Erythroblast (primary cell): ENCODE measurements at regions not wholly inside any gene's neighbourhood (a gene's known extent, or its start where the extent isn't known, plus 50 kb on each side); places are given as distances from the start of the nearest gene placed in this dataset.
"Not testable (repeated sequence)": the region's sequence is repeated elsewhere in the genome, so short reads cannot be mapped to it uniquely, and the experiment has no call there.

Experiments
- DNase-seq, 2 experiments: peaks; one replicate each; lab custom pipeline; 2025; lab: John Stamatoyannopoulos, UW
- GATA1 ChIP-seq: IDR thresholded peaks from 2 replicates; pipeline ENCODE4 v1.6.1; 2011; ENCODE audit warnings: low read depth, mild to moderate bottlenecking, control low read depth, low read length, moderate library complexity
- POLR2A ChIP-seq: IDR thresholded peaks from 2 replicates; pipeline ENCODE4 v1.6.1; 2011; ENCODE audit warnings: mild to moderate bottlenecking, low read length

- peak; percentile 8 to 38 for DNase-seq
- TF ChIP-seq GATA1 (no peak), POLR2A (no peak)
These were observed 313.6 kb upstream of the RASGEF1B start for GRCh38 chr4:81785338-81785737.

DNA sequence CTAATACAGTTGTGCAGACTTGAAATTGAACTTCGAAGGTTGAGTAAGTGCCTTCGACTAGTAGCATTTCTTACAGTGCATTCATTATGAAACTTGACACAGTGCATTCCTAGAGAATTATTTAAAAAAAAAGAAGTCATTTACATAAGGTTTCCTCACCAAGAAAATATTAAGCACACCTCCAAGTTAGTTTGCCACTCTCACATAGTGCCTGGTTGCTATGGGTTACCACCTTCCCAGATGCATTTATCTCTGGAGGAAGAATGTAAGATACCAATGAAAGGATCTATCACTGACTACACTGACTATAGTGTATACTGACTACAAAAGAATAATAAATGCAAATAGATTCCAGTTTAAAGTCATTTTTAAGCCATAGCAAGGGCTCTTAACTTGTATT is 311.9 kb upstream of the RASGEF1B start:
- no peak for DNase-seq
- TF ChIP-seq GATA1 = no peak
- TF ChIP-seq POLR2A = no peak

DNA sequence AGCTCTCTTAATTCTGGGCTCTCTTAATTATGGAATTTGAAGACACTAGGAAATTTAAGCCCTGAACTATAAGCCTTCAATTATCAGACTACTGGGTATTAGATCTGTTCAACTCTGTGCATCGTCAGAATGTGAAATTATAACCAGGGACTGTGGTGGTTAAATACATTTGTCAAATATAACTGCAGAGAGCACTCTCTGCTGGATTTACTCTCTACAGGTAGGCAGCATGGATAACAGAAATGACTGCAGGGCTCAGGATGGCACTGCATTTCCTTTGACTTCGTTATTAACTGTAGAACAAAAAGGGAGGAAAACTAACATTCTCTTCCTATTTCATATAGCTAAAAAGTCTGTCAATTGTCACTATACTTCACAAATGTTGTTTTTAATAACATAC is 310.1 kb upstream of the RASGEF1B start:
- no peak for TF ChIP-seq POLR2A
- no peak for TF ChIP-seq GATA1
- DNase-seq = no peak

DNA sequence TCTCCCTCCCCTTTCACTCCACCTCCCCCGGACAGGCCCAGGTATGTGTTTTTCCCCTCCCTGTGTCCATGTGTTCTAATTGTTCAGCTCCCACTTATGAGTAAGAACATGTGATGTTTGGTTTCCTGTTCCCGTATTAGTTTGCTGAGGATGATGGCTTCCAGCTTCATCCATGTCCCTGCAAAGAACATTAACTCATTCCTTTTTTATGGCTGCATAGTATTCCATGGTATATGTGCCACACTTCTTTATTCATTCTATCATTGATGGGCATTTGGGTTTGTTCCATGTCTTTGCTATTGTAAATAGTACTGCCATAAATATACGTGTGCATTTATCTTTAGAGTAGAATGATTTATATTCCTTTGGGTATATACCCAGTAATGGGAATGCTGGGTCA is 306.0 kb upstream of the RASGEF1B start:
- not testable (repeated sequence) for DNase-seq

GRCh38 chr4:81776794-81777193 is 305.1 kb upstream of the RASGEF1B start:
- no peak for DNase-seq

GRCh38 chr4:81773557-81773956 is 301.9 kb upstream of the RASGEF1B start:
- TF ChIP-seq POLR2A = no peak
- no peak for TF ChIP-seq GATA1
- DNase-seq = no peak

More at GRCh38 chr4:81776794-81777193, 305.1 kb upstream of the RASGEF1B start:
- no peak for TF ChIP-seq GATA1
- no peak for TF ChIP-seq POLR2A

- DNase-seq = no peak
- no peak for TF ChIP-seq POLR2A
- no peak for TF ChIP-seq GATA1
These were observed 300.0 kb upstream of the RASGEF1B start for GRCh38 chr4:81771721-81772120.

- DNase-seq = no peak
- TF ChIP-seq GATA1 = no peak
- TF ChIP-seq POLR2A = no peak
These were observed 297.5 kb upstream of the RASGEF1B start for GRCh38 chr4:81769244-81769643.

DNA sequence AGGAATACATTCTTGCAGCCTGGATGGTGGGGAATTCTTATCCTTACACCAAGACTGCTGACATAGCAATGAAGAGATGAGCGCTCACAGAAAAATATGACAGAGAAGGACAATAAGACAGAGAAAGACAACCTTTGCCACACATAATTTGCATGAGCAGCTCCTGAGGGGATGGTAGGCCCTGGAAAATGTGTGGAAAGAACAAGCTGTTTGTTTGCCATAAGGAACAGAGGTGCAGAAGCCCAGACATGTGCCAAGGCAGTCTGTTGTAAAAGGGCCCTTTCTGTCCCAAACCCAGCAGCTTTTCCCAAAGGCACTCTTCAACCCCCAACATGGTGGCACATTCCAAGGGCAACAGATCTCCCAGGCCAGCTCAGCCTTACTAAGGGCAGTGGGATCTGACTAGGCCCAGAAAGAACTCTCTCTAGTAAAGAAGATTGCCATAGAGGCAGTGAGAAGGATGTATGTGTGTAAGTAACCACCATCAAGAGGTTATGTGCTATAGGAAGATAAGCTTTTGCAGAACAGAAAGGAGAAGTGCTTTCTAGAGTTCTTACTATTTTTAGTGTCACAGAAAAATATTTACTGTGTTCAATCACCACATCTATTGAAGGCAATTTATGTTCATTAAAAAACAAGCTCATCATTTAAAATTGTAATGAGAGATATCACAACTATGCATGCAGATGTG is 287.0 kb upstream of the RASGEF1B start:
- no peak for TF ChIP-seq GATA1
- TF ChIP-seq POLR2A = no peak
- DNase-seq = no peak

DNA sequence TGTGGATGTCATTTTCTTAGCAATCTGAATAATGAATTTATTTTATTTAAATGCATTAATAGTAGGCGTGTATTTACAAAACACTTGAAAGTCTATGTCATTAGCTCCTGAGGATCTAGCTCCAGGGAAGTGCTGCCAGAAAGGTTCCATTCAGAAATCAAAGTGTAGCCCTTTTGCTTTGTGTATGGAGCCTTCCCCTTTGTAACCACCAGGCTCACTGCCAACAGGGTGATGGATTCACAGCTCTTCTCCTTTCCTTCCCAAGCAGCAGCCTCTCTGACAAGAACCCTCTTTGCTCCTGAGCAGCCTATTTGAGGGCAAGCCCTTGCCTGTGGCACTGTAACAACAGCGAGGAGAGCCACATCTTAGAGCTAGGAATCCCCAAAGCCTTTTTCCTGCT is 286.0 kb upstream of the RASGEF1B start:
- DNase-seq = peak in 1 of 2 experiments; percentile 10
- TF ChIP-seq GATA1 (no peak), POLR2A (no peak)

DNA sequence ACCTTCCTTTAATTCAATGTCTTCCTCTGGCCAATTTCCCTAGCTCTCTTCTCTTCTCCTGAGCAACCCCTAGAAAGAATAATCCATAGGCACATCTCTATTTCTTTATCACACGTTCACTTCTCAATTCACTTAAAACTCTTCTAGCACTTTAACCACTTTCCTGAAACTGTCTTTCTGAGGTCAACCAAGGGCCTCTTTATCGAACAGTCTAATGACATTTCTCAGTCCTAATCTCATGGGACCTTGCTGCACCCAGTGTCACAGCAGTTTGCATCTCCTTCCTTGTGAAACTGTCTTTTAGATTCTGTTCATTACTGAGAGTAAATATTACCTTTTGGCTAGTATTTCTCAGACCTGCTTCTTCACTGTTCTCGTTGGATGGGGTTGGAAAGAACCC is 285.3 kb upstream of the RASGEF1B start:
- DNase-seq = peak; percentile 60 to 77
- TF ChIP-seq POLR2A = no peak
- no peak for TF ChIP-seq GATA1

- DNase-seq = no peak
- TF ChIP-seq GATA1 (no peak), POLR2A (no peak)
These were observed 284.3 kb upstream of the RASGEF1B start for GRCh38 chr4:81756042-81756441.

DNA sequence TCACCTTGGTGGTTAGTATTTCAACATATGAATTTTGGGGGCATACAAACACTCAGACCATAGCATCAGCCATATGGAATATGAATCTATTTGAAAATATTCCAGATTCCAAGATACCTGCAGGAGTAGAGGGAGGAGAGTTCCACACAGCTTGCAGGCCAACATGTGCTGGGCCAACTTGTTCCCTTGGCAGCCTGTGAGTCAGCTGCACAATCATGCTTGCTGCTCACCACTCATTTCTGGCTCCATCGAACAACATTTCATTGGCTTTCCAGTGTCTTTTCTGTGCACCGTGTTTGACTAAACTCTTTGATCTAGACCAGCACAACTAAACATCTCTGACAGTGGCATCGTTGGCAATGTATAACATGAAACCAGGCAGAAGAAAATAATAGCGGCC is 282.5 kb upstream of the RASGEF1B start:
- TF ChIP-seq POLR2A (no peak), GATA1 (no peak)
- DNase-seq = no peak

DNA sequence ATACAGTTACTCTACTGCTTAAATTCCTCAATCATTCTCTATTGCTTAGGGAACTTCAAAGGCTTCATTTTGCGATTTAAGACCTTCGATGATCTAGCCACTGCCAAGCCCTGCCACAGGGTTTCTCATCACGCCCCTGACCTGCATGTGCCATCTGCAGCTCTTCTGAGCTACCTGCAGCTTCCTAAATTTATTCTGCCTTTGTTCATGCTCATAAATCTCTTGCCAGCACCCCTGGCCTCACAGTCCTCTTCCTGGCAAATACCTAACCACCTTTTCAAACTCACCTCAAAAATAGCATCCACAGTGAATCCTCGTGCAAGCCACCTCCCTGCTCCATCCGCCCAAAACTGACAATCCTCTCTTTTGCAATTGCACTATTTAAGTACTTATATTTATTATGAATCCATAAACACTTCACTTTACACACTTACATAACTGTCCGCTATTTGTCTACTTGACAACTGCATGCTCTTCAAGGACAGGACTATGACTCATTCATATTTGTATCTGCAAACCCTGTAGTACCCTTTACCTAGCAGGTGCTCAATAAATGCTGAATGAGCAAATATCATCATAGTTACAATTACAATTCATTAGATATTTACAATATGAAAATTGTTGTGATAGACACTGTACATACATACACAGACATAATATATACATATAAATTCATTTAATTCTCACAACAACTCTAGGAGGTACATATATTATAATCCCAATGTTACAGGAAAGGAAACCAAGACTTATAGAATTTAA is 280.0 kb upstream of the RASGEF1B start:
- no peak for TF ChIP-seq POLR2A
- no peak for TF ChIP-seq GATA1
- DNase-seq = no peak

DNA sequence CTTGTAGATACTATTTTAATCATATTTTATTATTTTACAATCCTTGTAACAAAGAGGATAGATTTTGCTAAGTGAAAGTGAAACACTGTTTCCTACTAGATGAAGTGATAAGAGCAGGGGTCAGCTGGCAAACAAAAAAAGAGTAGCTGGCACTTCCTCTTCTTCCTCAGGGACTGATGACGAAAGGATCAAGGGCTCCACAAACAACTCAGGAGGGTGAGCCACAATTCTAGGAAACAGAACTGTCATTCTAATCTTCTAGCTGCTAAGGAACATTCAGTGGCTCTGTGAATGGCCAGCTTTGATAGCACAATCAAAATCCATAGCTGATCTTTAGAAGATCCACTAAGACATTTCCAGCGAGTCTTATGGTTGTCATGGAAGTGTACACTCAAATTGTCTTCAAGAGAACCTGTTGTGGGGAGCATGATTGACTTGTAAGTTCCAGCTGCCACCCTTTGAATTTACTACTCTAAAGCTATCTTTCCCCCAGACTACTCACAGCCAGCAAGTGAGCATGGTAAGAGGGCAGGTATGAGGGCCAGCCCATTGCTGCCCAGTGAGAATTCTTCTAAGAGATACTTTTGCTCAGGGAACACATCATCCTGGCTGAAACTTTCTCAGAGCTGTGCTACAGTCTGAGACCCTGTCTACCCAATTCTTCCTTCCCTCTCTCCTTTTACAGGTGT is 275.7 kb upstream of the RASGEF1B start:
- DNase-seq = peak; percentile 60 to 67
- no peak for TF ChIP-seq GATA1
- no peak for TF ChIP-seq POLR2A
